Hindlimb muscle (tissue), 1 donor: ENCODE measurements at regions not wholly inside any gene's neighbourhood (a gene's known extent, or its start where the extent isn't known, plus 50 kb on each side); places are given as distances from the start of the nearest gene placed in this dataset.

Experiments used
- DNase-seq: peaks from one replicate; pipeline ENCODE4 v3.0.0-alpha.2; 2013

- DNase-seq = no peak
These were observed 689.3 kb downstream of the UQCRFS1 start for GRCh38 chr19:28523619-28524018.

GRCh38 chr19:28522545-28522922 lies 690.4 kb downstream of the UQCRFS1 start:
- DNase-seq = no peak

GRCh38 chr19:28521614-28522544 lies 691.1 kb downstream of the UQCRFS1 start:
- no peak for DNase-seq

- no peak for DNase-seq
These were observed 691.9 kb downstream of the UQCRFS1 start for GRCh38 chr19:28520998-28521568.

- DNase-seq = no peak
These were observed 692.7 kb downstream of the UQCRFS1 start for GRCh38 chr19:28519952-28520861.

GRCh38 chr19:28519218-28519779 lies 693.7 kb downstream of the UQCRFS1 start:
- no peak for DNase-seq

GRCh38 chr19:28516415-28516872 lies 696.5 kb downstream of the UQCRFS1 start:
- no peak for DNase-seq

- no peak for DNase-seq
These were observed 698.8 kb downstream of the UQCRFS1 start for GRCh38 chr19:28514166-28514565.

- no peak for DNase-seq
These were observed 701.3 kb downstream of the UQCRFS1 start for GRCh38 chr19:28511655-28512054.

GRCh38 chr19:28509079-28509895 lies 703.7 kb downstream of the UQCRFS1 start:
- DNase-seq = no peak

- no peak for DNase-seq
These were observed 704.3 kb downstream of the UQCRFS1 start for GRCh38 chr19:28508666-28509065.

- DNase-seq = no peak
These were observed 707.0 kb downstream of the UQCRFS1 start for GRCh38 chr19:28505933-28506332.

GRCh38 chr19:28505134-28505533 lies 707.8 kb downstream of the UQCRFS1 start:
- DNase-seq = no peak

GRCh38 chr19:28504727-28505126 lies 708.2 kb downstream of the UQCRFS1 start:
- DNase-seq = no peak

GRCh38 chr19:28504139-28504538 lies 708.8 kb downstream of the UQCRFS1 start:
- no peak for DNase-seq

- DNase-seq = no peak
These were observed 709.8 kb downstream of the UQCRFS1 start for GRCh38 chr19:28502879-28503734.

- DNase-seq = no peak
These were observed 711.0 kb downstream of the UQCRFS1 start for GRCh38 chr19:28501976-28502375.

- DNase-seq = no peak
These were observed 711.8 kb downstream of the UQCRFS1 start for GRCh38 chr19:28500982-28501630.

GRCh38 chr19:28500296-28500695 lies 712.7 kb downstream of the UQCRFS1 start:
- no peak for DNase-seq

GRCh38 chr19:28498404-28498976 lies 714.5 kb downstream of the UQCRFS1 start:
- no peak for DNase-seq
